ENCODE measurements at regions not wholly inside any gene's neighbourhood (a gene's known extent, or its start where the extent isn't known, plus 50 kb on each side); places are given as distances from the start of the nearest gene placed in this dataset.

DNA sequence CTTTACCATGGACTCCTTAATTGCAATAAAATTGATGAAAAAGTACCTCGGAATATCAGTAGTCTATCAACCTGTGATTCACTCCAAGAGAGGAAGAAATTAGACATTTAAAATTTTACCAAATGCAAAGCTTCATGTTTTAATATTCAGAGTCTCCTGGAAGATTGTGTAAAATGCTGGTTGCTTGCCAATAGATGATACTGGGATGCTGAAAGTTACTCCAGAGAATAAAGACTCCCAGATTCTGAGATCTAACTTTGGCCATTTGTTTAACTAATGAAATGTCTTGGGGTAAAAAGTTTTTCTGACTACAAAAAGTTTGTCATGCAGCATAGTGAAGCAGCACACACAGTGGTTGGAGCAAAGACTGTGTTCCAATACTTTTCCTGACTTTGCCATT lies 176.7 kb upstream of the RSPO3 start:
- H3K36me3 ChIP-seq = no peaks in the 10 kb centered on the region

DNA sequence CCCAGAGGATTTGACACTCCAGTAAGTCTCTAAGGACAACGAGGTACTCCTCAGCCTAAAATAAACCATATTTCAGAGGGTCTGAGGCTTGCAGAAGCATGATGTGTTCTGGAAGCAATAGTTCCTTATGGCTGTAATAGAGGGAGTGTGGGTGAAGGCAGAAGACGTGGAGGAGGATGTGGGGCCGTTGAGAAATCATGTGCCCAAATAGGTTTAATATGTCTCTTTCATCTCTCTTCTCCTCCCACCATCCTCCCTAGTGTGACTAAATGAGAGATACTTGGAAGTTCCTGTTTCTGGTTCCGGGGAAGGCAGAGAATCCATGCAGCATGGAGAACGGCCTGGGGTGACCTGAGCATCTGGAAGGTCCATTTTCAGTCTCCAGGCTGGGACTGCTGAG lies 174.0 kb upstream of the RSPO3 start:
- intact Hi-C loops (cut with DNase I) = no loop called here
- DNase-seq (ENCODE audit: extremely low spot score in 2 of 2) = no peak
- Histone ChIP-seq H3K27me3 (no peaks in the 10 kb centered on the region), H3K27ac (no peak overlapping the region), H3K4me3 (no peak overlapping the region), H3K36me3 (no peaks in the 10 kb centered on the region), H3K4me1 (peaks cover 9% of the 10 kb centered on the region), H3K9me3 (no peaks in the 10 kb centered on the region)
- TF ChIP-seq POLR2A (IDR thresholded peaks at IDR 0.05) (no peak), POLR2AphosphoS5 (IDR thresholded peaks at IDR 0.05; ENCODE audit: insufficient read depth in 1 of 2, low read depth in 1 of 2) (no peak)
- TF ChIP-seq, protein P1, sequence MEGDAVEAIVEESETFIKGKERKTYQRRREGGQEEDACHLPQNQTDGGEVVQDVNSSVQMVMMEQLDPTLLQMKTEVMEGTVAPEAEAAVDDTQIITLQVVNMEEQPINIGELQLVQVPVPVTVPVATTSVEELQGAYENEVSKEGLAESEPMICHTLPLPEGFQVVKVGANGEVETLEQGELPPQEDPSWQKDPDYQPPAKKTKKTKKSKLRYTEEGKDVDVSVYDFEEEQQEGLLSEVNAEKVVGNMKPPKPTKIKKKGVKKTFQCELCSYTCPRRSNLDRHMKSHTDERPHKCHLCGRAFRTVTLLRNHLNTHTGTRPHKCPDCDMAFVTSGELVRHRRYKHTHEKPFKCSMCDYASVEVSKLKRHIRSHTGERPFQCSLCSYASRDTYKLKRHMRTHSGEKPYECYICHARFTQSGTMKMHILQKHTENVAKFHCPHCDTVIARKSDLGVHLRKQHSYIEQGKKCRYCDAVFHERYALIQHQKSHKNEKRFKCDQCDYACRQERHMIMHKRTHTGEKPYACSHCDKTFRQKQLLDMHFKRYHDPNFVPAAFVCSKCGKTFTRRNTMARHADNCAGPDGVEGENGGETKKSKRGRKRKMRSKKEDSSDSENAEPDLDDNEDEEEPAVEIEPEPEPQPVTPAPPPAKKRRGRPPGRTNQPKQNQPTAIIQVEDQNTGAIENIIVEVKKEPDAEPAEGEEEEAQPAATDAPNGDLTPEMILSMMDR (IDR thresholded peaks at IDR 0.05) = no peak

More for the DNA sequence above, 176.7 kb upstream of the RSPO3 start:
- TF ChIP-seq POLR2A (IDR thresholded peaks at IDR 0.05) (no peak), POLR2AphosphoS5 (IDR thresholded peaks at IDR 0.05; ENCODE audit: insufficient read depth in 1 of 2, low read depth in 1 of 2) (no peak)
- TF ChIP-seq, protein P1 (IDR thresholded peaks at IDR 0.05) = no peak
- intact Hi-C loops (cut with DNase I) = no loop called here
- Histone ChIP-seq H3K9me3 (no peaks in the 10 kb centered on the region), H3K4me3 (no peak overlapping the region), H3K27ac (no peak overlapping the region), H3K27me3 (no peaks in the 10 kb centered on the region), H3K4me1 (peaks cover 9% of the 10 kb centered on the region)
- DNase-seq (ENCODE audit: extremely low spot score in 2 of 2) = no peak

DNA sequence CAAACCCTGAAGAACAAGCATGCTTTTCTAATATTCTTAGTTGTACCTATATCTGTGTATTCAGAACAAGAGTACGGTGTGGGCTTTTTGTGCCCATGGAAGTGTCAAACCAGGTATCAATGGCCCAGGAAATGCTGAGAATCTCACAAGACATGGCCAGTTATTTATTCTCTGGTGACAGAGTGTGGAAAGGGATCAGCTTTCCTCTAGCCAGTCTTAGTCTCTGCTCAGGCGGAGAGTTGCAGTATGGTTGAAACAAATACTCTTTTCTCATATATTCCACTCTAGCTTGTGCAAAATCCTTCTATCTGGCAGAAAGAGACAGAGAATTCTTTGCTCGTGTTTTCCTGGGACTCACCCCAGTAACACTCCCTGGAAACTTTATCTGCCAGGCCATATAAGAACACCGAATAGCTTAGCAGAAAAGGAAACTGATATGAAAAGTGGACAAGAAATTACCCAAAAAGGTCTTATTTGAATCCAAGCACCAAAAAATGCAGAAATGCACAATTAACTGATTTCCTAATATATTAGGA lies 173.3 kb upstream of the RSPO3 start:
- intact Hi-C loops (cut with DNase I) = no loop called here
- Histone ChIP-seq H3K36me3 (no peaks in the 10 kb centered on the region), H3K4me1 (peaks cover 9% of the 10 kb centered on the region), H3K27me3 (no peaks in the 10 kb centered on the region), H3K4me3 (no peak overlapping the region), H3K9me3 (no peaks in the 10 kb centered on the region), H3K27ac (no peak overlapping the region)
- TF ChIP-seq POLR2AphosphoS5 (IDR thresholded peaks at IDR 0.05; ENCODE audit: insufficient read depth in 1 of 2, low read depth in 1 of 2) (no peak), POLR2A (IDR thresholded peaks at IDR 0.05) (no peak)
- TF ChIP-seq, protein P1 (IDR thresholded peaks at IDR 0.05) = no peak
- no peak for DNase-seq (ENCODE audit: extremely low spot score in 2 of 2)

DNA sequence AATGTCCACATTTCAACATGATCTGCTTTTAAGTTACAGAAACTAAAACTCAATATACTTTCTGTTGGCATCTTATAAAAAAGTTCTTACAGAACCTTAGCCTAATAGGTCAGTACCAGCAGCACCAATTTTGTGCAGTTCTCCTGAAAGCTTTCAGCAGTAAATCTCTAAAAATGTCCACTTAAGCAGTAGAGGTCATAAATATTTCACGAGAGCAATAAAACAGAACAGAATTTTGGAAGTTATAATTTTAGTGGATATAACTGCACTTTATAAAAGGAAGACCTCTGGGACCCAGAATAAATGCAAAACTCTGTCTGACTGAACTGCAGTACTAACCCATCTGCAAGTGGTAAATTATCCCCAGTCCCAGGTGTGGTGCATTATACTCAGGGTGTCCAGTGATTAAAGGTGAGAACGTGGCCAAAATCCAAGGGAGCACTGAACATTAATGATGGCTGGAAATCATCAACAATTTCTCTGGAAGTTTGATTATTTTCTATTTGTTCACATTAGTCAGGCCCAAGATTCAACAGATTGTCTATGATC lies 172.6 kb upstream of the RSPO3 start:
- Histone ChIP-seq H3K27ac (no peak overlapping the region), H3K9me3 (no peaks in the 10 kb centered on the region), H3K4me1 (peaks cover 9% of the 10 kb centered on the region), H3K4me3 (no peak overlapping the region), H3K27me3 (no peaks in the 10 kb centered on the region), H3K36me3 (no peaks in the 10 kb centered on the region)
- no peak for DNase-seq (ENCODE audit: extremely low spot score in 2 of 2)
- intact Hi-C loops (cut with DNase I) = no loop called here
- no peak for TF ChIP-seq POLR2AphosphoS5 (IDR thresholded peaks at IDR 0.05; ENCODE audit: insufficient read depth in 1 of 2, low read depth in 1 of 2)
- no peak for TF ChIP-seq POLR2A (IDR thresholded peaks at IDR 0.05)
- TF ChIP-seq, protein P1 (IDR thresholded peaks at IDR 0.05) = no peak

DNA sequence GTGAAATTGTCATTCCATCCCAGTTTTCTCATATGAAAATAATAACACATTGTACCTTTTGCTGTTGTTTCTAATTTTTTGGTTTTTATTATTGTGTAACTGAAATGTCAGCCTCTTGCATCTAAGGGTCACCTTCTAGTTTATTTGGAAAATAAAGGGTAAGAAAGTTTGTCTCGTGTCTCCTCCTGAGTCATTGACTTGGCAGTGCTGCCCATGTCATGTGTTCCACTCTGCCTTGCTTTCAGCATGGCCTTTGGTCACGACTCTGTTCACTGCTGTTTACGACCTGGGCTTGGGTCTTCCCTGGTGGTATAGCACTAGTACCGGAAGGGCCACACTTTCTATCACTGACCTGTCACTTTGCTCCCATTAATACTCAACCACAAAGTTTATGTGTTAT lies 171.4 kb upstream of the RSPO3 start:
- peaks cover 9% of the 10 kb centered on the region for H3K4me1 ChIP-seq
- no peaks in the 10 kb centered on the region for H3K36me3 ChIP-seq
- H3K4me3 ChIP-seq = no peak overlapping the region
- H3K27ac ChIP-seq = peak overlapping the region; percentile 46
- TF ChIP-seq, protein P1 (IDR thresholded peaks at IDR 0.05) = no peak
- no peak for TF ChIP-seq POLR2A (IDR thresholded peaks at IDR 0.05)
- peak in 1 of 2 donors; percentile 32 for TF ChIP-seq POLR2AphosphoS5 (IDR thresholded peaks at IDR 0.05; ENCODE audit: insufficient read depth in 1 of 2, low read depth in 1 of 2)
- H3K9me3 ChIP-seq = no peaks in the 10 kb centered on the region
- DNase-seq (ENCODE audit: extremely low spot score in 2 of 2) = no peak
- H3K27me3 ChIP-seq = no peaks in the 10 kb centered on the region
- intact Hi-C loops (cut with DNase I) = no loop called here
